Astrocyte (in vitro differentiated cells and primary cell): ENCODE measurements at regions not wholly inside any gene's neighbourhood (a gene's known extent, or its start where the extent isn't known, plus 50 kb on each side); places are given as distances from the start of the nearest gene placed in this dataset.
"Not testable (repeated sequence)": the region's sequence is repeated elsewhere in the genome, so short reads cannot be mapped to it uniquely, and the experiment has no call there.

ENCODE experiments used
- CTCF ChIP-seq: IDR thresholded peaks from 2 replicates; pipeline ENCODE4 v1.5.1; 2011; ENCODE audit warnings: low read depth, mild to moderate bottlenecking, inconsistent platforms, low read length, moderate library complexity; ENCODE audit not compliant: insufficient read depth
- EZH2 ChIP-seq: IDR thresholded peaks from 2 replicates; pipeline ENCODE4 v1.6.1; 2012; ENCODE audit warnings: mild to moderate bottlenecking, low read length, inconsistent platforms; ENCODE audit not compliant: insufficient read depth

DNA sequence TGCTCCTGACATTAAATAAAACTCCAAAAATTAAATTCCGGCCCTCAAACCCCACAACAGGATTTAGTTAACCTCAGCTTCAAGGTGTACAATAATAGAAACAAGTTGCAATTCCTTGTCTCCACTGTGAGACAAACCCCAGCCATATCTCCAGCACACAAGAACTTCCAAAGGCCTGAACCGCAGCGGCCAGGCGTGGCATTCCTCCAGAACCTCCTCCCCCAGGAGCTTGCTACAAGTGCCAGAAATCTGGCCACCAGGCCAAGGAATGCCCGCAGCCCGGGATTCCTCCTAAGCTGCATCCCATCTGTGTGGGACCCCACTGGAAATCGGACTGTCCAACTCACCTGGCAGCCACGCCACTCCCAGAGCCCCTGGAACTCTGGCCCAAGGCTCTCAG, 105.0 kb upstream of the UST start:
- TF ChIP-seq EZH2, CTCF: not testable (repeated sequence)
